ENCODE measurements at regions not wholly inside any gene's neighbourhood (a gene's known extent, or its start where the extent isn't known, plus 50 kb on each side); places are given as distances from the start of the nearest gene placed in this dataset.

GRCh38 chr18:14958701-14959100, 210.7 kb downstream of the ANKRD30B start:
- no peaks in the 10 kb centered on the region for H3K27me3 ChIP-seq (ENCODE audit: insufficient read depth, low read depth)
- H4K20me1 ChIP-seq (ENCODE audit: insufficient read depth) = no peaks in the 10 kb centered on the region
- H3K4me1 ChIP-seq (ENCODE audit: low read depth, poor library complexity, severe bottlenecking) = no peaks in the 10 kb centered on the region
- TF ChIP-seq, protein P1, sequence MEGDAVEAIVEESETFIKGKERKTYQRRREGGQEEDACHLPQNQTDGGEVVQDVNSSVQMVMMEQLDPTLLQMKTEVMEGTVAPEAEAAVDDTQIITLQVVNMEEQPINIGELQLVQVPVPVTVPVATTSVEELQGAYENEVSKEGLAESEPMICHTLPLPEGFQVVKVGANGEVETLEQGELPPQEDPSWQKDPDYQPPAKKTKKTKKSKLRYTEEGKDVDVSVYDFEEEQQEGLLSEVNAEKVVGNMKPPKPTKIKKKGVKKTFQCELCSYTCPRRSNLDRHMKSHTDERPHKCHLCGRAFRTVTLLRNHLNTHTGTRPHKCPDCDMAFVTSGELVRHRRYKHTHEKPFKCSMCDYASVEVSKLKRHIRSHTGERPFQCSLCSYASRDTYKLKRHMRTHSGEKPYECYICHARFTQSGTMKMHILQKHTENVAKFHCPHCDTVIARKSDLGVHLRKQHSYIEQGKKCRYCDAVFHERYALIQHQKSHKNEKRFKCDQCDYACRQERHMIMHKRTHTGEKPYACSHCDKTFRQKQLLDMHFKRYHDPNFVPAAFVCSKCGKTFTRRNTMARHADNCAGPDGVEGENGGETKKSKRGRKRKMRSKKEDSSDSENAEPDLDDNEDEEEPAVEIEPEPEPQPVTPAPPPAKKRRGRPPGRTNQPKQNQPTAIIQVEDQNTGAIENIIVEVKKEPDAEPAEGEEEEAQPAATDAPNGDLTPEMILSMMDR (conservative IDR thresholded peaks at IDR 0.05; ENCODE audit: low read depth, low read length) = no peak
- H3K27ac ChIP-seq = no peak overlapping the region
- H2AFZ ChIP-seq (ENCODE audit: low read depth) = no peak overlapping the region
- no peak overlapping the region for H3K9ac ChIP-seq
- H3K79me2 ChIP-seq (ENCODE audit: insufficient read depth, low read depth) = no peaks in the 10 kb centered on the region
- no peaks in the 10 kb centered on the region for H3K36me3 ChIP-seq (ENCODE audit: insufficient read depth)
- no peak overlapping the region for H3K4me3 ChIP-seq (IDR thresholded peaks at IDR 0.05; ENCODE audit: insufficient read depth, low read depth, low read length)
- H3K4me2 ChIP-seq = no peak overlapping the region

- Histone ChIP-seq H3K4me2 (no peak overlapping the region), H3K36me3 (ENCODE audit: insufficient read depth) (no peaks in the 10 kb centered on the region), H2AFZ (ENCODE audit: low read depth) (no peak overlapping the region), H3K27ac (no peak overlapping the region), H3K4me3 (IDR thresholded peaks at IDR 0.05; ENCODE audit: insufficient read depth, low read depth, low read length) (no peak overlapping the region), H3K79me2 (ENCODE audit: insufficient read depth, low read depth) (no peaks in the 10 kb centered on the region), H3K9ac (no peak overlapping the region), H3K27me3 (ENCODE audit: insufficient read depth, low read depth) (no peaks in the 10 kb centered on the region), H4K20me1 (ENCODE audit: insufficient read depth) (no peaks in the 10 kb centered on the region), H3K4me1 (ENCODE audit: low read depth, poor library complexity, severe bottlenecking) (no peaks in the 10 kb centered on the region)
- TF ChIP-seq, protein P1 (conservative IDR thresholded peaks at IDR 0.05; ENCODE audit: low read depth, low read length) = no peak
Measured at GRCh38 chr18:14959550-14959949, 211.6 kb downstream of the ANKRD30B start.

- Histone ChIP-seq H3K27ac (no peak overlapping the region), H3K4me2 (no peak overlapping the region)
- TF ChIP-seq, protein P1 (conservative IDR thresholded peaks at IDR 0.05; ENCODE audit: low read depth, low read length) = no peak
Measured at GRCh38 chr18:14961991-14962390, 214.0 kb downstream of the ANKRD30B start.

GRCh38 chr18:14962626-14963025, 214.7 kb downstream of the ANKRD30B start:
- Histone ChIP-seq H2AFZ (ENCODE audit: low read depth) (no peak overlapping the region), H3K4me2 (no peak overlapping the region), H4K20me1 (ENCODE audit: insufficient read depth) (no peaks in the 10 kb centered on the region), H3K36me3 (ENCODE audit: insufficient read depth) (no peaks in the 10 kb centered on the region), H3K27me3 (ENCODE audit: insufficient read depth, low read depth) (no peaks in the 10 kb centered on the region), H3K79me2 (ENCODE audit: insufficient read depth, low read depth) (no peaks in the 10 kb centered on the region), H3K4me1 (ENCODE audit: low read depth, poor library complexity, severe bottlenecking) (no peaks in the 10 kb centered on the region), H3K27ac (no peak overlapping the region), H3K4me3 (IDR thresholded peaks at IDR 0.05; ENCODE audit: insufficient read depth, low read depth, low read length) (no peak overlapping the region), H3K9ac (no peak overlapping the region)
- TF ChIP-seq, protein P1 (conservative IDR thresholded peaks at IDR 0.05; ENCODE audit: low read depth, low read length) = no peak

More at GRCh38 chr18:14961991-14962390, 214.0 kb downstream of the ANKRD30B start:
- Histone ChIP-seq H3K36me3 (ENCODE audit: insufficient read depth) (no peaks in the 10 kb centered on the region), H3K9ac (no peak overlapping the region), H2AFZ (ENCODE audit: low read depth) (no peak overlapping the region), H3K4me3 (IDR thresholded peaks at IDR 0.05; ENCODE audit: insufficient read depth, low read depth, low read length) (no peak overlapping the region), H4K20me1 (ENCODE audit: insufficient read depth) (no peaks in the 10 kb centered on the region), H3K4me1 (ENCODE audit: low read depth, poor library complexity, severe bottlenecking) (no peaks in the 10 kb centered on the region), H3K27me3 (ENCODE audit: insufficient read depth, low read depth) (no peaks in the 10 kb centered on the region), H3K79me2 (ENCODE audit: insufficient read depth, low read depth) (no peaks in the 10 kb centered on the region)

Measured in KMS-11 (cell line).